LNCaP clone FGC (cell line): ENCODE measurements at regions not wholly inside any gene's neighbourhood (a gene's known extent, or its start where the extent isn't known, plus 50 kb on each side); places are given as distances from the start of the nearest gene placed in this dataset.
"Not testable (repeated sequence)": the region's sequence is repeated elsewhere in the genome, so short reads cannot be mapped to it uniquely, and the experiment has no call there.

Source experiments
- DNase-seq: peaks from one replicate; pipeline ENCODE4 v3.0.0-alpha.2; 2011; ENCODE audit warnings: low read depth
- H3K4me3 ChIP-seq: 2 replicates; pipeline ENCODE4 v1.5.1; 2011; ENCODE audit warnings: mild to moderate bottlenecking, low read depth, low read length, control low read depth
- TF ChIP-seq, protein P1 (sequence below): IDR thresholded peaks from 2 replicates; pipeline ENCODE4 v1.5.1; 2012; ENCODE audit warnings: mild to moderate bottlenecking; ENCODE audit not compliant: control insufficient read depth, insufficient read depth; ENCODE audit errors: extremely low read depth

DNA sequence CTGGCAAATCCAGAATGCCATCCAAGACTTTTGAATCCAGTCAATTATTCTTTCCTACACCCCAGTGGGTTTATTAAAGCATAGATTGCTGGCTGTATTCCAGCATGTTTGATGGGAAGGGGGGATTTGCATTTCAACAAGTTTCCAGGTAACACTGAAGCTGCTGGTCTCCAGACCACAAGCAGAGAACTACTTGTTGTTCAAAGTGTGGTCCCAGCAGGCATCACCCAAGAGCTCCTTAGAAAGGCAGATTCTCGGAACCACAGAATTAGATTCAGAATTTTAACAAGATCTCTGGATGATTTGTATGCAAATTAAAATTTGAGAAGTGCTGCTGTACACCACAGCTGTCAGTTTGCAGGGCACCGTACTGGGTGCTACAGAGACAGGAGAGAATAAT is 216.3 kb upstream of the FAM78B start:
- DNase-seq: no peak
- TF ChIP-seq, protein P1, sequence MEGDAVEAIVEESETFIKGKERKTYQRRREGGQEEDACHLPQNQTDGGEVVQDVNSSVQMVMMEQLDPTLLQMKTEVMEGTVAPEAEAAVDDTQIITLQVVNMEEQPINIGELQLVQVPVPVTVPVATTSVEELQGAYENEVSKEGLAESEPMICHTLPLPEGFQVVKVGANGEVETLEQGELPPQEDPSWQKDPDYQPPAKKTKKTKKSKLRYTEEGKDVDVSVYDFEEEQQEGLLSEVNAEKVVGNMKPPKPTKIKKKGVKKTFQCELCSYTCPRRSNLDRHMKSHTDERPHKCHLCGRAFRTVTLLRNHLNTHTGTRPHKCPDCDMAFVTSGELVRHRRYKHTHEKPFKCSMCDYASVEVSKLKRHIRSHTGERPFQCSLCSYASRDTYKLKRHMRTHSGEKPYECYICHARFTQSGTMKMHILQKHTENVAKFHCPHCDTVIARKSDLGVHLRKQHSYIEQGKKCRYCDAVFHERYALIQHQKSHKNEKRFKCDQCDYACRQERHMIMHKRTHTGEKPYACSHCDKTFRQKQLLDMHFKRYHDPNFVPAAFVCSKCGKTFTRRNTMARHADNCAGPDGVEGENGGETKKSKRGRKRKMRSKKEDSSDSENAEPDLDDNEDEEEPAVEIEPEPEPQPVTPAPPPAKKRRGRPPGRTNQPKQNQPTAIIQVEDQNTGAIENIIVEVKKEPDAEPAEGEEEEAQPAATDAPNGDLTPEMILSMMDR: no peak
- no peak overlapping the region for H3K4me3 ChIP-seq

DNA sequence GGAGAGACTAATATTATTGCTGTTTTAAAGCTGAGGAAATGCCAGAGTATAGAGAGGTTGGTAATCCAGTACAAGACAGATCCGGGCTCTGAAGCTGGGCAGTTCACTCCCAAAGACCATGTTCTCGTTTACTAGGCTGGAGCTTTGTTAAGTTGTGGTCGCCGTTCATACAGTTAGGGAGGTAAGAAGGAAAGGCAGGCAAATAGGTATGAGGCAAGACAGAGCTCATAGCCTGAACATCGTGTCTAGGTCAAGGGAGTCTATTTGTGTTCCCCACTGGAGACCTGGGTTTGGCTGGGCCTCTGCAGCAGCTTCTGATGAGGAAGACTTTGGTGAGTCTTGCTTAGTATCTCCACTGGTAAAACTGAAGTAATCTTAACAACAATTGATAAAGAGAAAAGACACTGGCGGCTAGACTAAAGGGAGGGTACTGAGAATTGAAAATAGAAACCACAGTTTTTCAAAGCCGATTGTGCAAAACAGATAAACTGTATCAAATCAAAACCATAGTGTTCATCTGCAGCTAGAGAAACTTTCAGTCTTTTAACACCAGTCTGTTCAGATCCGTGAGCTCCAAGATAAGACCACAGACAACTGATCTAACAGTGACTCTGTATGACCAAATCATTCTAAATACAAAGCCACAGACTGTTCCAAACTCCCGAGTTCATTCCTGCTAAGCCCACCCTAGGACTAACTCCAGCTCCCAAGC is 217.0 kb upstream of the FAM78B start:
- no peak overlapping the region for H3K4me3 ChIP-seq
- TF ChIP-seq, protein P1: no peak
- no peak for DNase-seq

DNA sequence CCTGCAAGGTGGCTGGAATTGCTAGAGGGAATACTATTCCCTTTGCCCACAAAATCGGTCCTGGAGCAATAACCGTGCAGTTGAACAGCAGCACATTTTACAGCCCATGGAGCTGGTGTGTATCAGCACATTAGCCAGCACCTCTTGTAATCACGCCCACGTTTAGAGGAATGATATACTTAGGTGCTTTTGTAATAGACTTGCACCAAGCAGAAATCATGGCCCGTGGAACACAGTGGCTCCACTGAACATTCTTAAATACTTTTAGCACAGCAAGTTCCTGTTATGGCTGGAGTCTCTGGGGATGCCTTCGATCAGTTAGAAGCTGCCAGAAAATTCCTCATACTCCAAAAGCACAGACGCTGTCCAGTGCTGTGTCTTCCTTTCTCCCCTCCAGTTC is 218.1 kb upstream of the FAM78B start:
- no peak overlapping the region for H3K4me3 ChIP-seq
- TF ChIP-seq, protein P1: no peak
- no peak for DNase-seq

DNA sequence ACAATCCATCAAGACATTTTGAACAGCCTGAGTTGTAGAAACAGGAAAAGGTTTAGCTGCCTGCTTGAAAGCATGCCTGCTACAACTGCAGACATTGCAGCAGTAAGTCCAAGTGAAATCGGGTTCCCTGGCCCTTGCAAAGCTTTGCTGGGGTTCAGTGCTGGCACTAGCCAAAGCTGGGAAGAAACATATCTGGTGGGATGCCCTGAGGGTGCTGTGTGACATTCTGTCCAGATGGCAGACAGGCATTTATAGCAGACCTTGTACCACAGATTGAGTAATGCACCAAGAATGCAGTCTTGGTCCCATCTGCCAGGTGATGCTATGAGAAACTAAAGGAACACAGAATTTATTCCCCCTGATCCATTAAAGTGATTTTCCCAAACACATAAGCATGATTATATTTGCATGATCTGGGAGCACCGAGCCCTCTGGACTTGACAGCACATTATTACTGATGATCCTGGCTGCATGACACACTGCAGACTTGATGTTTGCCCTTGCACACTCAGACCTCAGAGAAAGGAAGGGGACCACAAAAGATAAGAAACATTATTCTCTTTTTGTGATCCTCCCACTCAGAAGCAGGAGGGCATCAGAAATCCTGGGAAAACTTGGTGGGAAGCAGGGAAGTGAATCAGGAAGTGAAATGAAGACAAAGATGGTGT is 223.7 kb upstream of the FAM78B start:
- TF ChIP-seq, protein P1: no peak
- no peak overlapping the region for H3K4me3 ChIP-seq
- DNase-seq: no peak

DNA sequence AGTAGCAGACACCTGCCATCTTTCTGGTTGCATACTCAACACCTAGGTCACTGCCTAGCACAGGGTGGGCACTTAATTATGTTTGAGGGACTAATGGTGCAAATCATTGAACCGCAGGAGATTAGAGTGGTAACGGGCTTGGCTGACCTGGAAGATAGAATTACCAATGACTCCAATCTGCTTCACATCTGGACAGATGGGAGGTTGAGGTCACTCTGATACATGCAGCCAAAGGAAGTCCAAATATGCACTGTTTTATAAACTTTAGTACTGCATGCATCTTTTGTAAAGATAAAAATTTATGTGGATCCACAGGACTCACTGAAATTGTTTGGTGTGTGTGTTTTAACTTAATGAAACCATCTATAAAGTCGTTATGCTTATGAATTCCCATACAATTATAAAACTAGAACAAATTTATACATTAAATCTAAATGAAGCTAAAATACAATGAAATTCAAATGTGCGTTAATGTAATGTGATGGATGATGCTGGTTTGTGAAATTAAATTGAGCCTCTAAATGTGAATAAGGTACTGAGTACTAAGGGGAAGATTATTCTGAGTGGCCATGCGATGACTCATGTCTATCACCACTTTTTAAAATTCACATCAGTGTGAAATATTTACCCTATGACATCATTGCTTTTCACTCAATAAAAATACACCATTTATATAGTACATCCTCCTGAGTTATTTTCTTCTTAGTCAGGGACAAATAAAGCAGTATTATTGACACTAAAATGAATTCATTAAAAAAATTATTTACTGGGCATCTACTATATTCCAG is 224.7 kb upstream of the FAM78B start:
- no peak for DNase-seq
- TF ChIP-seq, protein P1: no peak
- H3K4me3 ChIP-seq: no peak overlapping the region

DNA sequence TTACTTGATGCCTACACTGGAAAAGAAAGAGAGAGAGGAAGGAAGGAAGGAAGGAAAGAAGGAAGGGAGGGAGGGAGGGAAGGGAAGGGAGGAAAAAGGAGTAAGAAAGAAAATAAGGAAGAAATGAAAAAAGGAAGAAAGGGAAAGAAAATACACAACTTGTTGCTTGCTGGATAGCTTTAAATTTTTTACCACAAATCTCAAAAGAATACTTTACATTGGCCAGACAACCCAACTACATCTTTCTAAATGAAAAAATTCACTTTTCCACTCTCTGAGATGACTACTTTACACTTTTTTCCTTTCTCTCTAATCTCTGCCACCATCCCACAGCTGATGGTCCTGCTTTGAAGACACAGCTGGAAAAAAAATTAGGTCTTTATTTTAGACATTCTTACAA is 228.9 kb upstream of the FAM78B start:
- TF ChIP-seq, protein P1: no peak
- no peak overlapping the region for H3K4me3 ChIP-seq
- DNase-seq: no peak

DNA sequence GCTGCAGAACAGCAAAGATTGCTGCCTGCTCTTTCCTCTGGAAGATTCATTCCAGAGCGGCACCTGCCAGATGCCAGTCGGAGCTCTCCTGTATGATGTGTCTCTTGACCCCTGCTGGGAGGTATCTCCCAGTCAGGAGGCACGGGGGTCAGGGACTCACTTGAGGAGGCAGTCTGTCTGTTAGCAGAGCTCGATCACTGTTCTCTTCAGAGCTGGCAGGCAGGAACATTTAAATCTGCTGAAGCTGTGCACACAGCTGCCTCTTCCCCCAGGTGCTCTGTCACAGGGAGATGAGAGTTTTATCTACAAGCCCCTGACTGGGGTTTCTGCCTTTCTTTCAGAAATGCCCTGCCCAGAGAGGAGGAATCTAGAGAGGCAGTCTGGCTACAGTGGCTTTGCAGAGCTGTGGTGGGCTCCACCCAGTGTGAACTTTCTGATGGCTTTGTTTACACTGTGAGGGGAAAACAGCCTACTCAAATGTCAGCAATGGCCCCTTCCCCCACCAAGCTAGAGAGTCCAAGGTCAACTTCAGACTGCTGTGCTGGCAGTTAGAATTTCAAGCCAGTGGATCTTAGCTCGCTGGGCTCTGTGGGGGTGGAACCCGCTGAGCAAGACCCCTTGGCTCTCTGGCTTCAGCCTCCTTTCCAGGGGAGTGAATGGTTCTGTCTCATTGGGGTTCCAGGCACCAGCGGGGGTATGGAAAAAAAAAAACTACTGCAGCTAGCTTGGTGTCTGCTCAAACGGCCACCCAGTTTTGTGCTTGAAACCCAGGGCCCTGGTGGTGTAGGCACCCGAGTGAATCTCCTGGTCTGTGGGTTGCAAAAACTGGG is 242.7 kb upstream of the FAM78B start:
- not testable (repeated sequence) for H3K4me3 ChIP-seq, DNase-seq
